Fibroblast of the aortic adventitia (primary cell): ENCODE measurements at regions not wholly inside any gene's neighbourhood (a gene's known extent, or its start where the extent isn't known, plus 50 kb on each side); places are given as distances from the start of the nearest gene placed in this dataset.

ENCODE experiments used
- DNase-seq: peaks from one replicate; pipeline ENCODE4 v3.0.0-alpha.2; 2010; ENCODE audit warnings: low read depth
- H3K4me3 ChIP-seq: 2 replicates; pipeline ENCODE4 v1.5.1; 2011; ENCODE audit warnings: low read depth, mild to moderate bottlenecking, control low read depth, low read length, moderate library complexity
- TF ChIP-seq, protein P1 (sequence below): IDR thresholded peaks from 2 replicates; pipeline ENCODE4 v1.5.1; 2011; ENCODE audit warnings: mild to moderate bottlenecking, low read length, control low read depth, inconsistent platforms; ENCODE audit not compliant: insufficient read depth

DNA sequence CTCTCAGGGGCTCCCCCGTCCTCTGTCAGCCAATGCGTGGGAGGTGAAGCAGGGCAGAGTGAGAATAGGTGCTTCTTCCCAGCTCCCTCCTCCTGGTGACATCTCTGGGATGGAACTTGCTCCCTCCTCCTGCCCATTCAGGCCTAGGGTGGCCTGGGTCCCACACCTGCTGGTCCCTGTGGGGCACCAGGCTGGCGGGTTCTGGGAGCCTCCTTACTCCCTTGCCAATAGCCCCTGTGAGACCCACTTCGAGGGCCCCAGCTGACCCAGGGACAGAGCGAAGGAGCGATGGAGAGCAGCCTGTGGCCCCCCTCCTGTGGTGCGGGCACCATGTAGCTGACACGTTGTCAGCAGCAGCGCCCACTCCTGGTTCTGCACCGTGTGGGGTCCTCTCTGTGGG, 512.6 kb downstream of the GLRX3 start:
- no peak for DNase-seq

DNA sequence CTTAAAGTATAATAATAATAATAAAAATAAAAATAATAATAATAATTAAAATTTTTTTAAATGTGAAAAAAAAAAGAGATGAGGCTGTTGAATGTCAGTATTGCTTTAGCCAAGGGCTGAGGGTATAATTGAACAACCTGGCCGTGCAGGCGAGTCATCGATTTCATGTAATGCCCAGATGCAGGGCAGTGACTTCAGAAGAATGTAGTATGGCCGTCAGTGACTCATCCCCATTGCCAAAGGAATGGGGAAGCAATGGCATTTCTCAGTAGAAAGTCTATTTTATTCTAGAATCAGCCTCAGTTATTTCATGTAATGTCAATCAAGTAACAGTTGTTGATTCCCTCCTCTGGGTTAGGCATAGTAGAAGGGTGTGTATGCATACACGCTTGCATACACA, 516.4 kb downstream of the GLRX3 start:
- H3K4me3 ChIP-seq = no peak overlapping the region
- DNase-seq = no peak
- TF ChIP-seq, protein P1, sequence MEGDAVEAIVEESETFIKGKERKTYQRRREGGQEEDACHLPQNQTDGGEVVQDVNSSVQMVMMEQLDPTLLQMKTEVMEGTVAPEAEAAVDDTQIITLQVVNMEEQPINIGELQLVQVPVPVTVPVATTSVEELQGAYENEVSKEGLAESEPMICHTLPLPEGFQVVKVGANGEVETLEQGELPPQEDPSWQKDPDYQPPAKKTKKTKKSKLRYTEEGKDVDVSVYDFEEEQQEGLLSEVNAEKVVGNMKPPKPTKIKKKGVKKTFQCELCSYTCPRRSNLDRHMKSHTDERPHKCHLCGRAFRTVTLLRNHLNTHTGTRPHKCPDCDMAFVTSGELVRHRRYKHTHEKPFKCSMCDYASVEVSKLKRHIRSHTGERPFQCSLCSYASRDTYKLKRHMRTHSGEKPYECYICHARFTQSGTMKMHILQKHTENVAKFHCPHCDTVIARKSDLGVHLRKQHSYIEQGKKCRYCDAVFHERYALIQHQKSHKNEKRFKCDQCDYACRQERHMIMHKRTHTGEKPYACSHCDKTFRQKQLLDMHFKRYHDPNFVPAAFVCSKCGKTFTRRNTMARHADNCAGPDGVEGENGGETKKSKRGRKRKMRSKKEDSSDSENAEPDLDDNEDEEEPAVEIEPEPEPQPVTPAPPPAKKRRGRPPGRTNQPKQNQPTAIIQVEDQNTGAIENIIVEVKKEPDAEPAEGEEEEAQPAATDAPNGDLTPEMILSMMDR = no peak

More for the DNA sequence above, 512.6 kb downstream of the GLRX3 start:
- H3K4me3 ChIP-seq = no peak overlapping the region
- TF ChIP-seq, protein P1 = no peak

DNA sequence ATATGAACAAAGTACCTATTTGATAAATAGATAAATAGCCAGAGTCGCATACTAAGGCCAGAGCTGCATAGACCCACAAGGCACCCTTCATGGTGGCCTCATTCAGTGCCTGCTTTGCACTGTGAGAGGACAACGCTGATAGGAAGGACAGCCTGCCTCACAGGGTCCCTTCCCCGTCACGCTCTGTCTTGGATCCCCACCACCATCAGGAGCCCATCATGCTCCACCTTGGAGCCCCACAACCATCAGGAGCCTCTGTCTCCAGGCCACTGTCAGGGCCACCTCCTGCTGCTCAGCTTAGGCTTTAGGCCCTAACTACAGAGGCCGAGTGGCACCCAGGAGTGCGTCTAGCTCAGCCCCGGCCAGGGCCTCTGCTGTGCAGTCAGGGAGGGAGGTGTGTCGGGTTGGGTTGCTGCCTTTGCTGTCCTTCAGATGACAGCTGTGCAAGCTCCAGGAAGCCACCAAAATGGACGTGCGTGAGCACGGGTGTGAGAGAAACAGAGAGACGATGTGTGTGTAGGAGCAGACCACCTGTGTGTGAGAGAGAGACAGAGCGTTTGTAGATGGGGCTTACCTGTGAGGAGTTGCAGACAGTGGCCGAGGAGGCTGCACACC, 516.9 kb downstream of the GLRX3 start:
- no peak for DNase-seq
- no peak overlapping the region for H3K4me3 ChIP-seq
- TF ChIP-seq, protein P1 = no peak

DNA sequence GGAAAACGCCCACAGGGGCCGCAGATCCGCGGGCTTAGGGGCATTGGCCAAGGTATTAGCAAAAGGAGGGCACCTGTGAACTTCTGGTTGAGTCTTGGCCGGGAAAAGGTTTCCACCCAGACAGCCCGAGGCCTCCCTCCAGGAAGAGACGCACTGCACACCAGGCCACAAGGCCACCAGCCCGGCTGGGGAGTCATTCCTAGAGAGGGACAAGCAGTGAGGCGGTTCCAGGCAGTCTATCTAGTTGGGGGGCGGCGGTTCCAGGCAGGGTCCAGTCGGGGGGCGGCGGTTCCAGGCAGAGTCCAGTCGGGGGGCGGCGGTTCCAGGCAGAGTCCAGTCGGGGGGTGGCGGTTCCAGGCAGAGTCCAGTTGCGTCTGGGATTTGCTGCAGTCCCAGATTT, 518.5 kb downstream of the GLRX3 start:
- H3K4me3 ChIP-seq = no peak overlapping the region
- DNase-seq = no peak
- TF ChIP-seq, protein P1 = no peak

DNA sequence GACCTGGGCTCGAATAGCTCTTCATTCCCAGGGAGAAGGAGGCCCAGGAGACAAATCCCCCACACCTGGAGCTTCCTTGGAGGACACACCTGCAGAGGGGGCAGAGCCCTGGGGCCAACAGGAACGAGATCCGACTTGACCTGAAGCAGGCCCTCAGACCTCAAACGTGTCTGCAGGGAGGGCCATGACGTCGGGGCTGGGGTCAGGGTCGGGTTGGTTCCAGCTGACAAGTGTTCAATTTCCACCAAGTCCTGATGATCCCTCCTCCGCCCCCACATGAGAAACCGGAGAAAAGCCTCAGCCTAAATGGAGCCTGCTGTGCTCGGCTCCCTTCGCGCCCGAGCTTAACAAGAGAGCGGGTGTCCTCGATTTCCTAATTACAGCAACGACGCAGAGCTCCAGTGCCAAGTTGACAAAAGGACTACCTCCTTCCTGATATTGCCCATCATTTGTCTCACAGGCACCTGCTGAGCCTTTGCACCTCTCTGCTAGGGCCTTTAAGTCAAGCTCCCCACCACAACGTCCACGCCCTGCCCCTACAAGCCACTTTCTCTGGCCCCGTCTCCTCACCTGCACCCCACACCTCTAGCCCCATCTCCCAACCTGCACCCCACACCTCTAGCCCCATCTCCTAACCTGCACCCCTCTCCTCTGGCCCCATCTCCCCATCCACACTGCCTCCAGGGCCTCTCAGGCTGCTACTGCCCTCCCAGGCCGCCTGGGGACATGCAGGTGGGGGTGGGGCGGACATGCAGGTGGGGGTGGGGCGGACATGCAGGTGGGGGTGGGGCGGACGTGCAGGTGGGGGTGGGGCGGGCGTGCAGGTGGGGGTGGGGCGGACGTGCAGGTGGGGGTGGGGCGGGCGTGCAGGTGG, 519.4 kb downstream of the GLRX3 start:
- H3K4me3 ChIP-seq = no peak overlapping the region
- no peak for DNase-seq
- TF ChIP-seq, protein P1 = no peak

DNA sequence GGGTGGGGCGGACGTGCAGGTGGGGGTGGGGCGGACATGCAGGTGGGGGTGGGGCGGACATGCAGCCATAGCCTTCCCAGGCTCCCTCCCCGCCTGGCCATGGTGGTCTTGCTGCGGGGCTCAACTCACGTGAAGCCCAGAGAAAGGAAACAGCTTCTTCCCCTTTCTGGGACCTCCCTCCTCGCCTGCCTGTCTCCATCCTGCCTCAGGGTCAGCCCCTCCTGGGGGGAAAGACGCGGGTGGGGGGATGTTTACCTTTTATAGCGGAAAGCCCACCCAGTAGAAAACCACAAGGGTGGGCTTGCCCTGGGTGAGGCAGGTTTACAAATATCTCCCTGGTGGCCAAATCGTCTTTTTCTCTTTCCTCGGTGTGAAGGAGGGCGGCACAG, 520.0 kb downstream of the GLRX3 start:
- TF ChIP-seq, protein P1 = no peak
- H3K4me3 ChIP-seq = no peak overlapping the region
- DNase-seq = no peak
